HepG2 (cell line): ENCODE measurements at regions not wholly inside any gene's neighbourhood (a gene's known extent, or its start where the extent isn't known, plus 50 kb on each side); places are given as distances from the start of the nearest gene placed in this dataset.

Experiments
- ATAC-seq: fragments of 200-7000 bp; cut with Tn5 transposase; 3 replicates; pipeline ENCODE4 v1.9.1; 2020; ENCODE audit warnings: mild to moderate bottlenecking, moderate library complexity
- BruUV-seq: library from RNA; stranded (reverse); fragments of 400-500 nt; replicated peaks from 2 replicates; lab custom pipeline; 2021; lab: Mats Ljungman, UMichigan
- CTCF ChIA-PET: fragments of 300-600 bp; formaldehyde crosslinking; extraction: SDS; loops from one replicate; lab custom pipeline; 2021; ENCODE audit warnings: low total read pairs, inconsistent platforms, low intra/inter-chr PET ratio; lab: Yijun Ruan, JAX
- POLR2A ChIA-PET: fragments of 350-600 bp; sonication (Branson Sonifier 250); formaldehyde crosslinking; loops from one replicate; lab custom pipeline; 2020; ENCODE audit warnings: antibody characterized with exemption, inconsistent platforms; lab: Yijun Ruan, JAX
- DNase-seq: peaks from one replicate; pipeline ENCODE4 v3.0.0-alpha.2; 2015; ENCODE audit warnings: low spot score
- FAIRE-seq: peaks from 3 replicates; lab custom pipeline; 2011; peaks lifted over from hg19 to GRCh38; lab: Jason Lieb, UNC
- H2AFZ ChIP-seq: one replicate; pipeline ENCODE4 v1.6.1; 2011; ENCODE audit warnings: low read length, inconsistent platforms
- H3K27ac ChIP-seq: fragments of 300-600 bp; 3 replicates; pipeline ENCODE4 v1.8.0; 2011; ENCODE audit warnings: mixed run types, mild to moderate bottlenecking, mixed read lengths, low read length, inconsistent platforms; ENCODE audit not compliant: insufficient read depth; ENCODE audit errors: extremely low read length
- H3K27me3 ChIP-seq, 2 experiments: fragments of 200-600 bp in 1 of 2; 2 replicates in 1 of 2; 3 replicates in 1 of 2; pipeline versions ENCODE4 v1.6.0 to v1.8.0; 2011; ENCODE audit warnings: low read length in 2 of 2, mild to moderate bottlenecking in 2 of 2, moderate library complexity in 2 of 2, inconsistent platforms in 1 of 2; ENCODE audit not compliant: insufficient read depth in 2 of 2, control insufficient read depth in 1 of 2
- H3K36me3 ChIP-seq, 2 experiments: fragments of 200-600 bp in 1 of 2; replicated peaks in 1 of 2; 2 replicates in 1 of 2; 3 replicates in 1 of 2; pipeline versions ENCODE4 v1.5.1 to v1.8.0; 2011; ENCODE audit warnings: low read length in 2 of 2, inconsistent platforms in 1 of 2; ENCODE audit not compliant: insufficient read depth in 2 of 2, control insufficient read depth in 1 of 2
- H3K4me1 ChIP-seq: 2 replicates; pipeline ENCODE4 v1.5.1; 2012; ENCODE audit warnings: low read length, inconsistent platforms; ENCODE audit not compliant: insufficient read depth
- H3K4me2 ChIP-seq: 2 replicates; pipeline ENCODE4 v1.6.0; 2011; ENCODE audit warnings: low read depth, low read length, inconsistent platforms
- H3K4me3 ChIP-seq, 3 experiments: fragments of 200-600 bp in 1 of 3; sonication (generic), shearing (Covaris generic) in 1 of 3; replicated peaks in 1 of 3; 2 replicates each; pipeline ENCODE4 v1.5.1; 2011 to 2016; ENCODE audit warnings: low read length in 3 of 3, inconsistent platforms in 2 of 3, low read depth in 2 of 3, mild to moderate bottlenecking in 2 of 3, control low read depth in 1 of 3, mixed read lengths in 1 of 3; ENCODE audit not compliant: insufficient read depth in 1 of 3
- H3K79me2 ChIP-seq: one replicate; pipeline ENCODE4 v1.6.1; 2011; ENCODE audit warnings: low read length, inconsistent platforms; ENCODE audit not compliant: insufficient read depth
- H3K9ac ChIP-seq: 2 replicates; pipeline ENCODE4 v1.6.0; 2011; ENCODE audit warnings: mild to moderate bottlenecking, low read depth, low read length, inconsistent platforms; ENCODE audit not compliant: insufficient read depth
- H3K9me3 ChIP-seq: 2 replicates; pipeline ENCODE4 v1.5.1; 2012; ENCODE audit warnings: mild to moderate bottlenecking, low read length
- H4K20me1 ChIP-seq: 2 replicates; pipeline ENCODE4 v1.6.0; 2011; ENCODE audit warnings: inconsistent platforms, mild to moderate bottlenecking, low read length, moderate library complexity; ENCODE audit not compliant: insufficient read depth
- ARID5B ChIP-seq: IDR thresholded peaks from 2 replicates; pipeline ENCODE4 v1.4.0; 2020; ENCODE audit warnings: mild to moderate bottlenecking, missing genetic modification reagents
- E2F5 ChIP-seq: sonication (generic); formaldehyde crosslinking; conservative IDR thresholded peaks from 2 replicates; pipeline ENCODE4 v1.4.0; 2020; ENCODE audit warnings: missing genetic modification reagents
- JUN ChIP-seq: sonication (generic); formaldehyde crosslinking; IDR thresholded peaks from 2 replicates; pipeline ENCODE4 v1.4.0; 2020; ENCODE audit warnings: mild to moderate bottlenecking, missing genetic modification reagents
- RFX3 ChIP-seq: IDR thresholded peaks from 2 replicates; pipeline ENCODE4 v1.6.1; 2016; ENCODE audit warnings: missing biosample characterization, missing genetic modification reagents
- TEAD3 ChIP-seq: optimal IDR thresholded peaks from 2 replicates; pipeline ENCODE3; 2016; ENCODE audit warnings: borderline replicate concordance
- TOE1 ChIP-seq: sonication (generic); formaldehyde crosslinking; IDR thresholded peaks from 2 replicates; pipeline ENCODE4 v1.4.0; 2020; ENCODE audit warnings: mild to moderate bottlenecking, missing genetic modification reagents
- ZMYM3 ChIP-seq: sonication (generic); formaldehyde crosslinking; IDR thresholded peaks from 2 replicates; pipeline ENCODE4 v1.5.1; 2020; ENCODE audit warnings: mild to moderate bottlenecking, missing genetic modification reagents
- ZNF484 ChIP-seq: sonication (generic); formaldehyde crosslinking; IDR thresholded peaks from 2 replicates; pipeline ENCODE4 v1.5.1; 2020; ENCODE audit warnings: mild to moderate bottlenecking, low read depth, missing genetic modification reagents, borderline replicate concordance
- ZNF792 ChIP-seq: IDR thresholded peaks from 2 replicates; pipeline ENCODE4 v1.6.1; 2016
- WGBS: methylation state at CpG from one replicate; pipeline ENCODE4 v1.1.6; 2017; ENCODE audit warnings: low lambda C conversion rate; 5-methylcytosine and 5-hydroxymethylcytosine counted together
- in situ Hi-C: cut with HindIII; loops from 2 replicates; pipeline ENCODE4 v1.10.0; 2017; ENCODE audit warnings: low pct_unique_long_range_greater_than_20kb; ENCODE audit not compliant: extremely low pct_ligation_motif_present
- intact Hi-C: fragments of 100-400 bp; cut with micrococcal nuclease; formaldehyde crosslinking; loops from one replicate; pipeline ENCODE4 v1.10.0; 2022; ENCODE audit not compliant: unreplicated experiment
- TF ChIP-seq, protein P1 (sequence below): sonication (generic); formaldehyde crosslinking; IDR thresholded peaks from 2 replicates; pipeline ENCODE4 v1.4.0; 2020; ENCODE audit warnings: missing genetic modification reagents, borderline replicate concordance

DNA sequence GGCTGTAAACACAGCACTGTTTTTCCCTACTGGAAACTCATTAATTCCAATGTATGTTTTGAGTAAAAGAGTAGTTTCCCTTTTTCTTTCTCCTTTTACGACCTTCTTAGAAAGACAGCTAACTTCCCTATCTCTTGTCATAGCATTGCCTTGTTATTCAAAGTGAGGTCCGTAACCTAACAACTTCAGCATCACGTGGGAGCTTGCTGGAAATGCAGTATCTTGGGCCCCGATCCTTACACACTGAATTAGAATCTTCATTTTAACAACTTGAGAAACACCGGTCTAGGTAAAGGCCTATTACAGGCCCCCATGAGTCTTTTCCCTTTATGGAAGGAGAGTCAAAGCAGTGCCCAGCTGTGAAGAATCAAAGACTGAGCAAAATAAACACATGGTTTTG lies 230.7 kb upstream of the PRKD1 start:
- Histone ChIP-seq H3K4me1 (no peaks in the 10 kb centered on the region), H3K9ac (no peak overlapping the region), H4K20me1 (no peaks in the 10 kb centered on the region), H3K4me2 (no peak overlapping the region), H3K36me3 (no peaks in the 10 kb centered on the region), H3K4me3 (no peak overlapping the region), H3K27ac (no peak overlapping the region), H3K27me3 (no peaks in the 10 kb centered on the region), H3K9me3 (peaks cover 91% of the 10 kb centered on the region), H3K79me2 (no peaks in the 10 kb centered on the region), H2AFZ (no peak overlapping the region)
- FAIRE-seq (no peak), ATAC-seq (no peak), DNase-seq (no peak)
- in situ Hi-C loops: no loop called here
- 26% methylated on average over 5 of the region's 5 CpGs for WGBS
- ChIA-PET POLR2A (no interaction called here), CTCF (no interaction called here)
- no TSS peak for BruUV-seq
- intact Hi-C loops: no loop called here
- no peak for TF ChIP-seq TOE1 (CRISPR knock-in tag)
- no peak for TF ChIP-seq ZMYM3
- no peak for TF ChIP-seq E2F5 (CRISPR knock-in tag)
- TF ChIP-seq ARID5B (CRISPR knock-in tag): no peak
- TF ChIP-seq JUN (CRISPR knock-in tag): no peak
- TF ChIP-seq RFX3 (CRISPR knock-in tag): no peak
- TF ChIP-seq TEAD3 (CRISPR knock-in tag): no peak
- no peak for TF ChIP-seq ZNF792 (CRISPR knock-in tag)
- TF ChIP-seq, protein P1, sequence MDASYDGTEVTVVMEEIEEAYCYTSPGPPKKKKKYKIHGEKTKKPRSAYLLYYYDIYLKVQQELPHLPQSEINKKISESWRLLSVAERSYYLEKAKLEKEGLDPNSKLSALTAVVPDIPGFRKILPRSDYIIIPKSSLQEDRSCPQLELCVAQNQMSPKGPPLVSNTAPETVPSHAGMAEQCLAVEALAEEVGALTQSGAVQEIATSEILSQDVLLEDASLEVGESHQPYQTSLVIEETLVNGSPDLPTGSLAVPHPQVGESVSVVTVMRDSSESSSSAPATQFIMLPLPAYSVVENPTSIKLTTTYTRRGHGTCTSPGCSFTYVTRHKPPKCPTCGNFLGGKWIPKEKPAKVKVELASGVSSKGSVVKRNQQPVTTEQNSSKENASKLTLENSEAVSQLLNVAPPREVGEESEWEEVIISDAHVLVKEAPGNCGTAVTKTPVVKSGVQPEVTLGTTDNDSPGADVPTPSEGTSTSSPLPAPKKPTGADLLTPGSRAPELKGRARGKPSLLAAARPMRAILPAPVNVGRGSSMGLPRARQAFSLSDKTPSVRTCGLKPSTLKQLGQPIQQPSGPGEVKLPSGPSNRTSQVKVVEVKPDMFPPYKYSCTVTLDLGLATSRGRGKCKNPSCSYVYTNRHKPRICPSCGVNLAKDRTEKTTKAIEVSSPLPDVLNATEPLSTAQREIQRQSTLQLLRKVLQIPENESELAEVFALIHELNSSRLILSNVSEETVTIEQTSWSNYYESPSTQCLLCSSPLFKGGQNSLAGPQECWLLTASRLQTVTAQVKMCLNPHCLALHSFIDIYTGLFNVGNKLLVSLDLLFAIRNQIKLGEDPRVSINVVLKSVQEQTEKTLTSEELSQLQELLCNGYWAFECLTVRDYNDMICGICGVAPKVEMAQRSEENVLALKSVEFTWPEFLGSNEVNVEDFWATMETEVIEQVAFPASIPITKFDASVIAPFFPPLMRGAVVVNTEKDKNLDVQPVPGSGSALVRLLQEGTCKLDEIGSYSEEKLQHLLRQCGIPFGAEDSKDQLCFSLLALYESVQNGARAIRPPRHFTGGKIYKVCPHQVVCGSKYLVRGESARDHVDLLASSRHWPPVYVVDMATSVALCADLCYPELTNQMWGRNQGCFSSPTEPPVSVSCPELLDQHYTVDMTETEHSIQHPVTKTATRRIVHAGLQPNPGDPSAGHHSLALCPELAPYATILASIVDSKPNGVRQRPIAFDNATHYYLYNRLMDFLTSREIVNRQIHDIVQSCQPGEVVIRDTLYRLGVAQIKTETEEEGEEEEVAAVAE (CRISPR knock-in tag): no peak
- no peak for TF ChIP-seq ZNF484
